Vagina (tissue), 2 donors: ENCODE measurements at regions not wholly inside any gene's neighbourhood (a gene's known extent, or its start where the extent isn't known, plus 50 kb on each side); places are given as distances from the start of the nearest gene placed in this dataset.

Source experiments
- DNase-seq, 2 donors: peaks; one replicate each; pipeline ENCODE4 v3.0.0-alpha.2; 2017; ENCODE audit errors: extremely low spot score in 2 of 2
- H3K27ac ChIP-seq: fragments of 200-600 bp; sonication (generic); one replicate; pipeline ENCODE4 v1.5.1; 2019
- H3K27me3 ChIP-seq: fragments of 200-600 bp; sonication (generic); one replicate; pipeline ENCODE4 v1.5.1; 2019
- H3K36me3 ChIP-seq, 2 donors: fragments of 200-600 bp; sonication (generic); one replicate each; pipeline ENCODE4 v1.5.1; 2017 to 2019
- H3K4me1 ChIP-seq: fragments of 200-600 bp; sonication (generic); one replicate; pipeline ENCODE4 v1.5.1; 2019
- H3K4me3 ChIP-seq, 2 donors: fragments of 200-600 bp; sonication (generic); 1 replicate in 1 of 2; 2 replicates in 1 of 2; pipeline ENCODE4 v1.5.1; 2016 to 2019
- H3K9me3 ChIP-seq: fragments of 200-600 bp; sonication (generic); one replicate; pipeline ENCODE4 v1.5.1; 2019
- CTCF ChIP-seq, 3 experiments: fragments of 450-650 bp in 2 of 3; fragments of 200-600 bp in 1 of 3; sonication (generic) in 1 of 3; IDR thresholded peaks; one replicate each; pipeline ENCODE4 v1.5.1; 2017 to 2019; ENCODE audit warnings: antibody characterized with exemption in 3 of 3, mild to moderate bottlenecking in 2 of 3, moderate library complexity in 2 of 3
- POLR2A ChIP-seq, 2 donors: fragments of 450-650 bp; IDR thresholded peaks; one replicate each; pipeline ENCODE4 v1.6.1; 2017; ENCODE audit warnings: antibody characterized with exemption in 2 of 2, mild to moderate bottlenecking in 2 of 2, moderate library complexity in 2 of 2
- POLR2AphosphoS5 ChIP-seq, 2 donors: sonication (generic); formaldehyde crosslinking; IDR thresholded peaks; one replicate each; pipeline ENCODE4 v1.9.0; 2017; ENCODE audit warnings: antibody characterized with exemption in 2 of 2, mild to moderate bottlenecking in 2 of 2, low read depth in 1 of 2; ENCODE audit not compliant: insufficient read depth in 1 of 2
- intact Hi-C: fragments of 100-400 bp; cut with DNase I; formaldehyde crosslinking; loops from one replicate; pipeline ENCODE4 v1.15.1; 2023

- no peak for DNase-seq
- Histone ChIP-seq H3K36me3 (no peaks in the 10 kb centered on the region), H3K9me3 (no peaks in the 10 kb centered on the region), H3K27me3 (no peaks in the 10 kb centered on the region), H3K27ac (no peak overlapping the region), H3K4me3 (no peak overlapping the region), H3K4me1 (no peaks in the 10 kb centered on the region)
- intact Hi-C loops: no loop called here
- TF ChIP-seq CTCF (IDR thresholded peaks at IDR 0.05) (no peak), POLR2AphosphoS5 (IDR thresholded peaks at IDR 0.05; ENCODE audit: insufficient read depth in 1 of 2, low read depth in 1 of 2) (no peak)
These were observed 440.5 kb upstream of the SGCD start for GRCh38 chr5:155886311-155887031.

DNA sequence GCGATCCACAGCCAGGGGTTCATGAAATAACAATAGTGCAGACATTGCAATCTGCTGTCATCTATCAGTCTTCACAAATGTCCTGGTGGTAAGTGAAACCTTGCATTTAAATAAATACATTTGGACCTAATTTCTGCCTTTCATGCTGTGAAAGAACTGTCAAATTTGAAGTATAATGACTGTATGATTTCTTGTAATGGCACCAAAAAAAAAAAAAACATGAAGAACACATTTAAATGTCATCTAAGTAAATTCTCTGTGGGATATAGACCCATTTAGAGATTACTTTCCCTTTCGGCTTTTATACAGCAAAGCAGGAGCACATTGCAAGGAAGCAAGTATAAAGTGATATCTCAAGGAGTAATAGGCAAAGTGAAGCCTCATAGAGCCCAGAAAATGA is 431.5 kb upstream of the SGCD start:
- no peaks in the 10 kb centered on the region for H3K27me3 ChIP-seq
- intact Hi-C loops: no loop called here
- no peak overlapping the region for H3K4me3 ChIP-seq
- no peaks in the 10 kb centered on the region for H3K36me3 ChIP-seq
- TF ChIP-seq POLR2A (IDR thresholded peaks at IDR 0.05) (no peak), POLR2AphosphoS5 (IDR thresholded peaks at IDR 0.05; ENCODE audit: insufficient read depth in 1 of 2, low read depth in 1 of 2) (no peak), CTCF (IDR thresholded peaks at IDR 0.05) (no peak)
- DNase-seq: no peak
- H3K4me1 ChIP-seq: no peaks in the 10 kb centered on the region
- H3K27ac ChIP-seq: no peak overlapping the region
- H3K9me3 ChIP-seq: no peaks in the 10 kb centered on the region

DNA sequence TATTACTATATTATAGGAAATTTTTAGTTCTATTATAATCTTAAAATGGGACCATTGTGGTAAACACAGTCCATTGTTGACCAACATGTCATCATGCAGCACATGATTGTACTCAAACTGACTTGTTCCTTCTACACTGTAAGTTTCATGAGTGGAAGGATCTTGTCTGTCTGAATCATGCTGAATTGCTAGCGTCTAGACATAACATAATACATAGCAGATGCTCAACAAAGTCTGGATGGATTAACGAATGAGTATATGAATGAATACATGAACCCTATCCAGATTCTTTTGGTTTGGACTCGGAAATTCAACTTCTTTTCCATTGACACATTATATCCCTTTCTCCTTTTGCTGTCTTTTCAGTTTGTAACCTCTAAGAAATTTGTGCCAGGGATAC is 429.2 kb upstream of the SGCD start:
- intact Hi-C loops: no loop called here
- H3K27me3 ChIP-seq: no peaks in the 10 kb centered on the region
- no peaks in the 10 kb centered on the region for H3K9me3 ChIP-seq
- no peak overlapping the region for H3K4me3 ChIP-seq
- no peaks in the 10 kb centered on the region for H3K4me1 ChIP-seq
- no peak for DNase-seq
- no peak for TF ChIP-seq POLR2AphosphoS5 (IDR thresholded peaks at IDR 0.05; ENCODE audit: insufficient read depth in 1 of 2, low read depth in 1 of 2)
- TF ChIP-seq CTCF (IDR thresholded peaks at IDR 0.05): no peak
- TF ChIP-seq POLR2A (IDR thresholded peaks at IDR 0.05): no peak
- H3K36me3 ChIP-seq: no peaks in the 10 kb centered on the region
- no peak overlapping the region for H3K27ac ChIP-seq

- no peaks in the 10 kb centered on the region for H3K27me3 ChIP-seq
- H3K9me3 ChIP-seq: no peaks in the 10 kb centered on the region
- H3K4me1 ChIP-seq: no peaks in the 10 kb centered on the region
- H3K4me3 ChIP-seq: no peak overlapping the region
- no peak overlapping the region for H3K27ac ChIP-seq
- DNase-seq: no peak
- H3K36me3 ChIP-seq: no peaks in the 10 kb centered on the region
- intact Hi-C loops: no loop called here
- TF ChIP-seq POLR2AphosphoS5 (IDR thresholded peaks at IDR 0.05; ENCODE audit: insufficient read depth in 1 of 2, low read depth in 1 of 2) (no peak), POLR2A (IDR thresholded peaks at IDR 0.05) (no peak), CTCF (IDR thresholded peaks at IDR 0.05) (no peak)
These were observed 428.7 kb upstream of the SGCD start for GRCh38 chr5:155898284-155898683.

- H3K4me3 ChIP-seq: no peak overlapping the region
- no peaks in the 10 kb centered on the region for H3K4me1 ChIP-seq
- no peak for DNase-seq
- TF ChIP-seq POLR2A (IDR thresholded peaks at IDR 0.05) (no peak), POLR2AphosphoS5 (IDR thresholded peaks at IDR 0.05; ENCODE audit: insufficient read depth in 1 of 2, low read depth in 1 of 2) (no peak), CTCF (IDR thresholded peaks at IDR 0.05) (no peak)
- no peaks in the 10 kb centered on the region for H3K36me3 ChIP-seq
- H3K9me3 ChIP-seq: no peaks in the 10 kb centered on the region
- no peak overlapping the region for H3K27ac ChIP-seq
- H3K27me3 ChIP-seq: no peaks in the 10 kb centered on the region
- intact Hi-C loops: no loop called here
These were observed 423.2 kb upstream of the SGCD start for GRCh38 chr5:155903791-155904190.
